Mesenchymal stem cell (in vitro differentiated cells and primary cell): ENCODE measurements at regions not wholly inside any gene's neighbourhood (a gene's known extent, or its start where the extent isn't known, plus 50 kb on each side); places are given as distances from the start of the nearest gene placed in this dataset.
"Not testable (repeated sequence)": the region's sequence is repeated elsewhere in the genome, so short reads cannot be mapped to it uniquely, and the experiment has no call there.

Experiments
- DNase-seq: peaks from one replicate; pipeline ENCODE4 v3.0.0-alpha.2; 2013
- H2AFZ ChIP-seq: one replicate; pipeline ENCODE4 v1.6.1; 2013; ENCODE audit warnings: low read depth, mild to moderate bottlenecking, control low read depth, inconsistent platforms, low read length, moderate library complexity
- H2AK5ac ChIP-seq: 2 replicates; pipeline ENCODE4 v1.6.1; 2013; ENCODE audit warnings: low read length, moderate library complexity, mild to moderate bottlenecking, inconsistent platforms; ENCODE audit not compliant: severe bottlenecking
- H2BK120ac ChIP-seq: one replicate; pipeline ENCODE4 v1.6.1; 2013; ENCODE audit warnings: low read depth, mild to moderate bottlenecking, inconsistent platforms, low read length, moderate library complexity
- H2BK12ac ChIP-seq, 2 experiments: one replicate each; pipeline ENCODE4 v1.6.1; 2013; ENCODE audit warnings: inconsistent platforms in 2 of 2, low read length in 2 of 2, mild to moderate bottlenecking in 2 of 2, moderate library complexity in 2 of 2, control low read depth in 1 of 2
- H2BK15ac ChIP-seq: one replicate; pipeline ENCODE4 v1.6.1; 2013; ENCODE audit warnings: mild to moderate bottlenecking, low read depth, inconsistent platforms; ENCODE audit not compliant: poor library complexity, severe bottlenecking
- H2BK5ac ChIP-seq: 2 replicates; pipeline ENCODE4 v1.6.1; 2013; ENCODE audit warnings: low read depth, mild to moderate bottlenecking, low read length, control low read depth, inconsistent platforms; ENCODE audit not compliant: poor library complexity, severe bottlenecking
- H3K14ac ChIP-seq, 2 experiments: one replicate each; pipeline ENCODE4 v1.6.1; 2013; ENCODE audit warnings: inconsistent platforms in 2 of 2, low read length in 2 of 2, control low read depth in 1 of 2, mild to moderate bottlenecking in 1 of 2, moderate library complexity in 1 of 2
- H3K18ac ChIP-seq, 2 experiments: one replicate each; pipeline ENCODE4 v1.6.1; 2013; ENCODE audit warnings: inconsistent platforms in 2 of 2, low read length in 2 of 2, control low read depth in 1 of 2, low read depth in 1 of 2, mild to moderate bottlenecking in 1 of 2
- H3K23ac ChIP-seq, 2 experiments: one replicate each; pipeline ENCODE4 v1.6.1; 2013; ENCODE audit warnings: inconsistent platforms in 2 of 2, low read length in 2 of 2, mild to moderate bottlenecking in 2 of 2, moderate library complexity in 2 of 2, control low read depth in 1 of 2
- H3K27ac ChIP-seq: 2 replicates; pipeline ENCODE4 v1.5.1; 2013; ENCODE audit warnings: mild to moderate bottlenecking, moderate library complexity, low read length, control low read depth, inconsistent platforms; ENCODE audit not compliant: poor library complexity, severe bottlenecking
- H3K27me3 ChIP-seq, 2 experiments: 2 replicates each; pipeline versions ENCODE4 v1.6.1 to v1.7.0; 2013; ENCODE audit warnings: low read length in 2 of 2, mild to moderate bottlenecking in 2 of 2, moderate library complexity in 2 of 2, control low read depth in 1 of 2, inconsistent platforms in 1 of 2; ENCODE audit not compliant: control insufficient read depth in 1 of 2, insufficient read depth in 1 of 2
- H3K36me3 ChIP-seq, 2 experiments: 2 replicates each; pipeline versions ENCODE4 v1.6.1 to v1.7.0; 2013; ENCODE audit warnings: low read length in 2 of 2, control low read depth in 1 of 2, inconsistent platforms in 1 of 2, low read depth in 1 of 2, mild to moderate bottlenecking in 1 of 2; ENCODE audit not compliant: insufficient read depth in 2 of 2, control insufficient read depth in 1 of 2
- H3K4ac ChIP-seq, 2 experiments: one replicate each; pipeline ENCODE4 v1.6.1; 2013; ENCODE audit warnings: inconsistent platforms in 2 of 2, low read length in 2 of 2, mild to moderate bottlenecking in 2 of 2, moderate library complexity in 2 of 2, control low read depth in 1 of 2, low read depth in 1 of 2
- H3K4me1 ChIP-seq: 2 replicates; pipeline ENCODE4 v1.6.1; 2013; ENCODE audit warnings: low read depth, low read length, control low read depth; ENCODE audit not compliant: control insufficient read depth, insufficient read depth
- H3K4me2 ChIP-seq: 2 replicates; pipeline ENCODE4 v1.6.1; 2013; ENCODE audit warnings: low read length, mild to moderate bottlenecking, inconsistent platforms; ENCODE audit not compliant: poor library complexity, severe bottlenecking
- H3K4me3 ChIP-seq, 2 experiments: 2 replicates each; pipeline versions ENCODE4 v1.5.1 to v1.7.0; 2013; ENCODE audit warnings: low read length in 2 of 2, mild to moderate bottlenecking in 2 of 2, control low read depth in 1 of 2, low read depth in 1 of 2; ENCODE audit not compliant: insufficient read depth in 1 of 2
- H3K79me1 ChIP-seq: replicated peaks from 2 replicates; pipeline ENCODE4 v1.6.1; 2013; ENCODE audit warnings: mild to moderate bottlenecking, control low read depth, low read length, inconsistent platforms; ENCODE audit not compliant: poor library complexity, severe bottlenecking
- H3K9ac ChIP-seq: 2 replicates; pipeline ENCODE4 v1.7.0; 2013; ENCODE audit warnings: mild to moderate bottlenecking, low read length, moderate library complexity
- H3K9me3 ChIP-seq: 2 replicates; pipeline ENCODE4 v1.7.0; 2013; ENCODE audit warnings: mild to moderate bottlenecking, low read length; ENCODE audit not compliant: control insufficient read depth
- H4K8ac ChIP-seq: one replicate; pipeline ENCODE4 v1.6.1; 2013; ENCODE audit warnings: inconsistent platforms, mild to moderate bottlenecking, low read length, moderate library complexity
- H4K91ac ChIP-seq: one replicate; pipeline ENCODE4 v1.6.1; 2013; ENCODE audit warnings: mild to moderate bottlenecking, low read length, inconsistent platforms
- WGBS: methylation state at CpG from one replicate; pipeline ENCODE4 v1.1.7; 2013; ENCODE audit warnings: mixed read lengths; 5-methylcytosine and 5-hydroxymethylcytosine counted together

DNA sequence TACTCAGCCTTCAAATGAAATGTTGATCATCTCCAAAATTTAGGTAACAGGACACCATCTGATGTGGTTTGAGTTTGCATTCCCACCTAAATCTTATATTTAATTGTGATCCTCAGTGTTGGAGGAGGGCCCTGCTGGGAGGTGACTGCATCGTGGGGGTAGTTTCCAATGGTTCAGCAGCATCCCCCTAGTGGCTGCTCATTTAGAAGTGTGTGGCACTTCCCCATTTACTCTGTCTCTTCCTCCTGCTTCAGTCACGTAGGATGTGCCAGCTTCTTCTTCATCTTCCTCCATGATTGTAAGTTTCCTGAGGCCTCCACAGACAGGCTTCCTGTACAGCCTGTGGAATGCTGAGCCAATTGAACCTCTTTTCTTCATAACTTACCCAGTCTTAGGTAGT is 731.2 kb downstream of the USP25 start:
- no peak for DNase-seq
- H3K4me3 ChIP-seq: no peak overlapping the region
- no peak overlapping the region for H3K18ac ChIP-seq
- no peak overlapping the region for H4K91ac ChIP-seq
- H2BK15ac ChIP-seq: no peak overlapping the region
- no peak overlapping the region for H3K23ac ChIP-seq
- no peak overlapping the region for H2BK120ac ChIP-seq
- no peak overlapping the region for H3K27ac ChIP-seq
- H2AK5ac ChIP-seq: no peak overlapping the region
- no peaks in the 10 kb centered on the region for H3K4me1 ChIP-seq
- no peak overlapping the region for H3K4me2 ChIP-seq
- H2AFZ ChIP-seq: peak overlapping the region; percentile 23
- H3K36me3 ChIP-seq: peaks cover 0 to 2% of the 10 kb centered on the region in 2 experiments
- H3K27me3 ChIP-seq: no peaks in the 10 kb centered on the region
- H2BK12ac ChIP-seq: no peak overlapping the region
- no peak overlapping the region for H2BK5ac ChIP-seq
- H3K4ac ChIP-seq: no peak overlapping the region
- H3K9ac ChIP-seq: no peak overlapping the region
- WGBS: 68% methylated on average over 2 of the region's 2 CpGs
- H3K14ac ChIP-seq: no peak overlapping the region
- no peaks in the 10 kb centered on the region for H3K9me3 ChIP-seq
- H3K79me1 ChIP-seq: peaks cover 40% of the 10 kb centered on the region
- H4K8ac ChIP-seq: no peak overlapping the region

DNA sequence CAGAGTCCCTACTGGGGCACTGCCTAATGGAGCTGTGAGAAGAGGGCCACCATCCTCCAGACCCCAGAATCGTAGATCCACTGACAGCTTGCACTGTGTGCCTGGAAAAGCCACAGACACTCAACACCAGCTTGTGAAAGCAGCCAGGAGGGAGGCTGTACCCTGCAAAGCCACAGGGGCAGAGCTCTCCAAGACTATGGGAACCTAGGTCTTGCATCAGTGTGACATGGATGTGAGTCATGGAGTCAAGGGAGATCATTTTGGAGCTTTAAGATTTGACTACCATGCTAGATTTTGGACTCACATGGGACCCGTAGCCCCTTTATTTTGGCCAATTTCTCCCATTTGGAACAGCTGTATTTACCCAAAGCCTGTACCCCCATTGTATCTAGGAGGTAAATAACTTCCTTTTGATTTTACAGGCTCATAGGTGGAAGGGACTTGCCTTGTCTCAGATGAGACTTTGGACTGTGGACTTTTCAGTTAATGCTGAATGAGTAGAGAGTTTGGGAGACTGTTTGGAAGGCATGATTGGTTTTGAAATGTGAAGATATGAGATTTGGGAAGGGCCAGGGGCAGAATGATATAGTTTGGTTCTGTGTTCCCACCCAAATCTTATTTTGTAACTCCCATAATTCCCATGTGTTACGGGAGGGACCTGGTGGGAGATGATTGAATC is 734.6 kb downstream of the USP25 start:
- not testable (repeated sequence) for H3K18ac ChIP-seq, H4K8ac ChIP-seq, H3K36me3 ChIP-seq, H3K9ac ChIP-seq, H2BK15ac ChIP-seq, H3K9me3 ChIP-seq, H2BK5ac ChIP-seq, H3K4me3 ChIP-seq, H3K4me1 ChIP-seq, H2AFZ ChIP-seq, H3K23ac ChIP-seq, H2AK5ac ChIP-seq, H4K91ac ChIP-seq, H3K27ac ChIP-seq, H2BK12ac ChIP-seq, H3K14ac ChIP-seq, H3K4me2 ChIP-seq, H3K4ac ChIP-seq, H3K27me3 ChIP-seq, H2BK120ac ChIP-seq
- WGBS: 58% methylated on average over 2 of the region's 3 CpGs
- peaks cover 43% of the 10 kb centered on the region for H3K79me1 ChIP-seq
- DNase-seq: peak; percentile 1

DNA sequence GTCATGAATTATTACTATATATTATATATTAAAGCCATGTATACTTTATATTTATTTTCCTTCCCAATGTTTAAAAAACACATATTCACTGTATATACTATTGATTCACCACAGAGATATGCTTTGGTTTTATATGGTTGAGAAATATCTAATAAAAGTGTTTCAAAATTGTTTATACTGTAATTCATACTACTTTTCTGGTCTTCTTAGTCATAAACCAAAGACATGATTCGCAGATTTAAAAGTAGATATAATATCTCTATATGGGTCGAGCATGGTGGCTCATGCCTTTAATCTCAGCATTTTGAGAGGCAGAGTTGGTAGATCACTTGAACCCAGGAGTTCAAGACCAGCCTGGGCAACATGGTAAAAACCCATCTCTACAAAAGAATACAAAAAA is 738.4 kb downstream of the USP25 start:
- Histone ChIP-seq H3K9me3 (no peaks in the 10 kb centered on the region), H4K91ac (no peak overlapping the region), H2BK12ac (no peak overlapping the region), H2AK5ac (no peak overlapping the region), H3K4ac (no peak overlapping the region), H3K18ac (no peak overlapping the region), H3K27me3 (no peaks in the 10 kb centered on the region), H3K9ac (no peak overlapping the region), H2AFZ (no peak overlapping the region), H4K8ac (no peak overlapping the region), H2BK15ac (no peak overlapping the region), H3K27ac (no peak overlapping the region), H3K36me3 (peaks cover 0 to 2% of the 10 kb centered on the region in 2 experiments), H2BK120ac (no peak overlapping the region), H3K79me1 (peaks cover 32% of the 10 kb centered on the region), H3K14ac (no peak overlapping the region), H3K4me1 (no peaks in the 10 kb centered on the region), H3K4me2 (no peak overlapping the region), H3K4me3 (no peak overlapping the region), H3K23ac (no peak overlapping the region), H2BK5ac (no peak overlapping the region)
- no peak for DNase-seq
- WGBS: 80% methylated on average over 1 of the region's 2 CpGs

DNA sequence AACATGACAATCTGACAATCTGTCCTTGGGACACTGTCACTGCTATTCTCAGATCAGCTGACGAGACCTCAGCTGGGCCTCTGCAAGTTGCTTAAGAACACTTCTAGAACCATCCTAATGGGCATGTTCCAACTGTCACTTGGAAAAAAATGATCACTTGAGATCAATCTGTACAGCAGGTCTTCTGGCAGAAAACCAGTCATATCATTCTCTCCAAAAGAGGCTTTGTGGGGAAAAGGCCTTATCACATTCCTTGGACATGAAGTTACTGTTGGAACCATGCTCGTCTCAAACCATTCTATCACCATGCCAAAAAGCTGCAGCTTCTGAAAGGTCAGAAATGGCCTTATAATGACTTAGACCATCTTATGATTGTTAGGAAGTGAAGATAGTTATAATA is 744.2 kb downstream of the USP25 start:
- Histone ChIP-seq H2AK5ac (no peak overlapping the region), H3K4ac (no peak overlapping the region), H3K14ac (no peak overlapping the region), H2BK5ac (no peak overlapping the region), H3K23ac (no peak overlapping the region), H2BK15ac (no peak overlapping the region), H3K27me3 (no peaks in the 10 kb centered on the region), H2BK12ac (no peak overlapping the region), H3K9ac (peak overlapping the region; percentile 3), H3K9me3 (no peaks in the 10 kb centered on the region), H3K79me1 (peaks cover 10% of the 10 kb centered on the region), H4K91ac (no peak overlapping the region), H2AFZ (no peak overlapping the region), H3K36me3 (no peaks in the 10 kb centered on the region), H2BK120ac (no peak overlapping the region), H4K8ac (no peak overlapping the region), H3K4me2 (no peak overlapping the region), H3K4me1 (peaks cover 1% of the 10 kb centered on the region), H3K27ac (peak overlapping the region; percentile 43), H3K4me3 (no peak overlapping the region), H3K18ac (no peak overlapping the region)
- no peak for DNase-seq
- 95% methylated on average over 2 of the region's 2 CpGs for WGBS
